ENCODE measurements at regions not wholly inside any gene's neighbourhood (a gene's known extent, or its start where the extent isn't known, plus 50 kb on each side); places are given as distances from the start of the nearest gene placed in this dataset.

GRCh38 chr2:139162957-139163356, 382.8 kb upstream of the NXPH2 start:
- no peak for DNase-seq
- no peak overlapping the region for H3K27ac Mint-ChIP-seq (ENCODE audit: unreplicated experiment)
- H3K27me3 Mint-ChIP-seq (ENCODE audit: unreplicated experiment) = no peaks in the 10 kb centered on the region
- peaks cover 4% of the 10 kb centered on the region for H3K36me3 Mint-ChIP-seq (ENCODE audit: unreplicated experiment)
- TF ChIP-seq, protein P1, sequence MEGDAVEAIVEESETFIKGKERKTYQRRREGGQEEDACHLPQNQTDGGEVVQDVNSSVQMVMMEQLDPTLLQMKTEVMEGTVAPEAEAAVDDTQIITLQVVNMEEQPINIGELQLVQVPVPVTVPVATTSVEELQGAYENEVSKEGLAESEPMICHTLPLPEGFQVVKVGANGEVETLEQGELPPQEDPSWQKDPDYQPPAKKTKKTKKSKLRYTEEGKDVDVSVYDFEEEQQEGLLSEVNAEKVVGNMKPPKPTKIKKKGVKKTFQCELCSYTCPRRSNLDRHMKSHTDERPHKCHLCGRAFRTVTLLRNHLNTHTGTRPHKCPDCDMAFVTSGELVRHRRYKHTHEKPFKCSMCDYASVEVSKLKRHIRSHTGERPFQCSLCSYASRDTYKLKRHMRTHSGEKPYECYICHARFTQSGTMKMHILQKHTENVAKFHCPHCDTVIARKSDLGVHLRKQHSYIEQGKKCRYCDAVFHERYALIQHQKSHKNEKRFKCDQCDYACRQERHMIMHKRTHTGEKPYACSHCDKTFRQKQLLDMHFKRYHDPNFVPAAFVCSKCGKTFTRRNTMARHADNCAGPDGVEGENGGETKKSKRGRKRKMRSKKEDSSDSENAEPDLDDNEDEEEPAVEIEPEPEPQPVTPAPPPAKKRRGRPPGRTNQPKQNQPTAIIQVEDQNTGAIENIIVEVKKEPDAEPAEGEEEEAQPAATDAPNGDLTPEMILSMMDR (IDR thresholded peaks at IDR 0.05; ENCODE audit: partially characterized antibody, unreplicated experiment) = no peak
- no peak overlapping the region for H3K4me3 Mint-ChIP-seq (ENCODE audit: unreplicated experiment)
- H3K4me1 Mint-ChIP-seq (ENCODE audit: low read depth, unreplicated experiment) = peaks cover 17% of the 10 kb centered on the region
- no peaks in the 10 kb centered on the region for H3K9me3 Mint-ChIP-seq (ENCODE audit: unreplicated experiment)

GRCh38 chr2:139162456-139162855, 382.3 kb upstream of the NXPH2 start:
- Mint-ChIP-seq H3K27me3 (ENCODE audit: unreplicated experiment) (no peaks in the 10 kb centered on the region), H3K36me3 (ENCODE audit: unreplicated experiment) (peaks cover 4% of the 10 kb centered on the region), H3K4me1 (ENCODE audit: low read depth, unreplicated experiment) (peaks cover 17% of the 10 kb centered on the region), H3K27ac (ENCODE audit: unreplicated experiment) (no peak overlapping the region), H3K4me3 (ENCODE audit: unreplicated experiment) (no peak overlapping the region), H3K9me3 (ENCODE audit: unreplicated experiment) (no peaks in the 10 kb centered on the region)
- no peak for DNase-seq
- TF ChIP-seq, protein P1 (IDR thresholded peaks at IDR 0.05; ENCODE audit: partially characterized antibody, unreplicated experiment) = no peak

- peaks cover 2% of the 10 kb centered on the region for H3K27me3 Mint-ChIP-seq (ENCODE audit: unreplicated experiment)
- no peak overlapping the region for H3K27ac Mint-ChIP-seq (ENCODE audit: unreplicated experiment)
- H3K4me3 Mint-ChIP-seq (ENCODE audit: unreplicated experiment) = no peak overlapping the region
- TF ChIP-seq, protein P1 (IDR thresholded peaks at IDR 0.05; ENCODE audit: partially characterized antibody, unreplicated experiment) = no peak
- H3K9me3 Mint-ChIP-seq (ENCODE audit: unreplicated experiment) = peaks cover 2% of the 10 kb centered on the region
- peaks cover 4% of the 10 kb centered on the region for H3K36me3 Mint-ChIP-seq (ENCODE audit: unreplicated experiment)
- peaks cover 17% of the 10 kb centered on the region for H3K4me1 Mint-ChIP-seq (ENCODE audit: low read depth, unreplicated experiment)
- DNase-seq = no peak
Measured at GRCh38 chr2:139160836-139161235, 380.6 kb upstream of the NXPH2 start.

GRCh38 chr2:139159177-139159576, 379.0 kb upstream of the NXPH2 start:
- DNase-seq = no peak
- H3K4me1 Mint-ChIP-seq (ENCODE audit: low read depth, unreplicated experiment) = peaks cover 17% of the 10 kb centered on the region
- H3K36me3 Mint-ChIP-seq (ENCODE audit: unreplicated experiment) = peaks cover 4% of the 10 kb centered on the region
- no peak overlapping the region for H3K4me3 Mint-ChIP-seq (ENCODE audit: unreplicated experiment)
- TF ChIP-seq, protein P1 (IDR thresholded peaks at IDR 0.05; ENCODE audit: partially characterized antibody, unreplicated experiment) = no peak
- peaks cover 3% of the 10 kb centered on the region for H3K27me3 Mint-ChIP-seq (ENCODE audit: unreplicated experiment)
- H3K9me3 Mint-ChIP-seq (ENCODE audit: unreplicated experiment) = peaks cover 2% of the 10 kb centered on the region
- no peak overlapping the region for H3K27ac Mint-ChIP-seq (ENCODE audit: unreplicated experiment)

GRCh38 chr2:139156730-139157129, 376.5 kb upstream of the NXPH2 start:
- no peak for DNase-seq

More at GRCh38 chr2:139156730-139157129, 376.5 kb upstream of the NXPH2 start:
- H3K27me3 Mint-ChIP-seq (ENCODE audit: unreplicated experiment) = peaks cover 3% of the 10 kb centered on the region
- peaks cover 13% of the 10 kb centered on the region for H3K4me1 Mint-ChIP-seq (ENCODE audit: low read depth, unreplicated experiment)
- H3K9me3 Mint-ChIP-seq (ENCODE audit: unreplicated experiment) = peaks cover 7% of the 10 kb centered on the region
- no peaks in the 10 kb centered on the region for H3K36me3 Mint-ChIP-seq (ENCODE audit: unreplicated experiment)
- no peak overlapping the region for H3K27ac Mint-ChIP-seq (ENCODE audit: unreplicated experiment)
- TF ChIP-seq, protein P1 (IDR thresholded peaks at IDR 0.05; ENCODE audit: partially characterized antibody, unreplicated experiment) = no peak
- H3K4me3 Mint-ChIP-seq (ENCODE audit: unreplicated experiment) = no peak overlapping the region

Data from glutamatergic neuron (in vitro differentiated cells).